IPS-18a (cell line): ENCODE measurements at regions not wholly inside any gene's neighbourhood (a gene's known extent, or its start where the extent isn't known, plus 50 kb on each side); places are given as distances from the start of the nearest gene placed in this dataset.
"Not testable (repeated sequence)": the region's sequence is repeated elsewhere in the genome, so short reads cannot be mapped to it uniquely, and the experiment has no call there.

Experiments used
- H3K27ac ChIP-seq: one replicate; pipeline ENCODE4 v1.5.1; 2013; ENCODE audit warnings: low read length
- H3K27me3 ChIP-seq: one replicate; pipeline ENCODE4 v1.6.1; 2013; ENCODE audit warnings: mild to moderate bottlenecking, low read length; ENCODE audit not compliant: control insufficient read depth, insufficient read depth
- H3K36me3 ChIP-seq: one replicate; pipeline ENCODE4 v1.6.1; 2013; ENCODE audit warnings: low read depth, low read length; ENCODE audit not compliant: control insufficient read depth
- H3K4me1 ChIP-seq: one replicate; pipeline ENCODE4 v1.6.1; 2013; ENCODE audit warnings: low read depth, low read length; ENCODE audit not compliant: control insufficient read depth
- H3K4me3 ChIP-seq: one replicate; pipeline ENCODE4 v1.5.1; 2013; ENCODE audit warnings: low read length
- H3K9ac ChIP-seq: one replicate; pipeline ENCODE4 v1.6.1; 2013; ENCODE audit warnings: mild to moderate bottlenecking, low read length, moderate library complexity
- H3K9me3 ChIP-seq: one replicate; pipeline ENCODE4 v1.6.1; 2013; ENCODE audit warnings: low read depth, low read length; ENCODE audit not compliant: control insufficient read depth

GRCh38 chr12:124086299-124086898 is 113.4 kb downstream of the ZNF664 start:
- Histone ChIP-seq H3K9ac (no peak overlapping the region), H3K36me3 (no peaks in the 10 kb centered on the region), H3K4me1 (no peaks in the 10 kb centered on the region), H3K9me3 (no peaks in the 10 kb centered on the region), H3K4me3 (no peak overlapping the region), H3K27me3 (no peaks in the 10 kb centered on the region), H3K27ac (no peak overlapping the region)

GRCh38 chr12:124087266-124088051 is 114.4 kb downstream of the ZNF664 start:
- H3K36me3 ChIP-seq: no peaks in the 10 kb centered on the region
- no peak overlapping the region for H3K27ac ChIP-seq
- no peak overlapping the region for H3K9ac ChIP-seq
- H3K4me1 ChIP-seq: no peaks in the 10 kb centered on the region
- no peaks in the 10 kb centered on the region for H3K27me3 ChIP-seq
- H3K9me3 ChIP-seq: no peaks in the 10 kb centered on the region
- H3K4me3 ChIP-seq: no peak overlapping the region

- Histone ChIP-seq H3K9ac (no peak overlapping the region), H3K27ac (no peak overlapping the region)
Measured at GRCh38 chr12:124088217-124088907, 115.3 kb downstream of the ZNF664 start.

GRCh38 chr12:124089181-124089914 is 116.3 kb downstream of the ZNF664 start:
- not testable (repeated sequence) for H3K27ac ChIP-seq, H3K4me3 ChIP-seq, H3K9ac ChIP-seq, H3K36me3 ChIP-seq, H3K4me1 ChIP-seq, H3K9me3 ChIP-seq, H3K27me3 ChIP-seq

More at GRCh38 chr12:124088217-124088907, 115.3 kb downstream of the ZNF664 start:
- no peaks in the 10 kb centered on the region for H3K9me3 ChIP-seq
- no peak overlapping the region for H3K4me3 ChIP-seq
- H3K36me3 ChIP-seq: no peaks in the 10 kb centered on the region
- no peaks in the 10 kb centered on the region for H3K4me1 ChIP-seq
- no peaks in the 10 kb centered on the region for H3K27me3 ChIP-seq

GRCh38 chr12:124091835-124092234 is 118.8 kb downstream of the ZNF664 start:
- H3K4me3 ChIP-seq: no peak overlapping the region
- H3K27ac ChIP-seq: no peak overlapping the region
- no peaks in the 10 kb centered on the region for H3K9me3 ChIP-seq
- no peaks in the 10 kb centered on the region for H3K4me1 ChIP-seq
- H3K36me3 ChIP-seq: no peaks in the 10 kb centered on the region
- no peaks in the 10 kb centered on the region for H3K27me3 ChIP-seq
- H3K9ac ChIP-seq: no peak overlapping the region

- H3K4me3 ChIP-seq, H3K9me3 ChIP-seq, H3K27me3 ChIP-seq, H3K4me1 ChIP-seq, H3K27ac ChIP-seq, H3K36me3 ChIP-seq, H3K9ac ChIP-seq: not testable (repeated sequence)
Measured at GRCh38 chr12:124092532-124092931, 119.5 kb downstream of the ZNF664 start.

- no peak overlapping the region for H3K4me3 ChIP-seq
- H3K36me3 ChIP-seq: no peaks in the 10 kb centered on the region
- H3K27me3 ChIP-seq: no peaks in the 10 kb centered on the region
- no peak overlapping the region for H3K27ac ChIP-seq
- no peaks in the 10 kb centered on the region for H3K4me1 ChIP-seq
- H3K9ac ChIP-seq: no peak overlapping the region
- no peaks in the 10 kb centered on the region for H3K9me3 ChIP-seq
Measured at GRCh38 chr12:124093297-124093696, 120.3 kb downstream of the ZNF664 start.

GRCh38 chr12:124094188-124094587 is 121.2 kb downstream of the ZNF664 start:
- Histone ChIP-seq H3K4me3 (no peak overlapping the region), H3K27ac (no peak overlapping the region), H3K9me3 (no peaks in the 10 kb centered on the region), H3K36me3 (no peaks in the 10 kb centered on the region), H3K4me1 (no peaks in the 10 kb centered on the region), H3K27me3 (no peaks in the 10 kb centered on the region), H3K9ac (no peak overlapping the region)

- H3K4me3 ChIP-seq: no peak overlapping the region
- H3K9ac ChIP-seq: no peak overlapping the region
Measured at GRCh38 chr12:124094733-124095132, 121.7 kb downstream of the ZNF664 start.

GRCh38 chr12:124096109-124096508 is 123.1 kb downstream of the ZNF664 start:
- H3K36me3 ChIP-seq: no peaks in the 10 kb centered on the region
- no peaks in the 10 kb centered on the region for H3K27me3 ChIP-seq

More at GRCh38 chr12:124094733-124095132, 121.7 kb downstream of the ZNF664 start:
- Histone ChIP-seq H3K4me1 (no peaks in the 10 kb centered on the region), H3K36me3 (no peaks in the 10 kb centered on the region), H3K27ac (no peak overlapping the region), H3K27me3 (no peaks in the 10 kb centered on the region), H3K9me3 (no peaks in the 10 kb centered on the region)

GRCh38 chr12:124096869-124097434 is 123.9 kb downstream of the ZNF664 start:
- Histone ChIP-seq H3K9ac (no peak overlapping the region), H3K4me1 (no peaks in the 10 kb centered on the region), H3K36me3 (no peaks in the 10 kb centered on the region), H3K9me3 (no peaks in the 10 kb centered on the region), H3K4me3 (no peak overlapping the region), H3K27ac (no peak overlapping the region), H3K27me3 (no peaks in the 10 kb centered on the region)

More at GRCh38 chr12:124096109-124096508, 123.1 kb downstream of the ZNF664 start:
- no peaks in the 10 kb centered on the region for H3K4me1 ChIP-seq
- no peaks in the 10 kb centered on the region for H3K9me3 ChIP-seq
- H3K27ac ChIP-seq: no peak overlapping the region
- no peak overlapping the region for H3K4me3 ChIP-seq
- H3K9ac ChIP-seq: no peak overlapping the region
